ENCODE measurements at regions not wholly inside any gene's neighbourhood (a gene's known extent, or its start where the extent isn't known, plus 50 kb on each side); places are given as distances from the start of the nearest gene placed in this dataset.
"Not testable (repeated sequence)": the region's sequence is repeated elsewhere in the genome, so short reads cannot be mapped to it uniquely, and the experiment has no call there.

GRCh38 chr7:46932306-46932675 is 649.6 kb downstream of the TNS3 start:
- DNase-seq, result no peak

GRCh38 chr7:46930366-46930765 is 651.5 kb downstream of the TNS3 start:
- no peak for DNase-seq

GRCh38 chr7:46929359-46929758 is 652.6 kb downstream of the TNS3 start:
- no peak for DNase-seq

- DNase-seq, result no peak
These were observed 653.2 kb downstream of the TNS3 start for GRCh38 chr7:46928719-46929118.

- DNase-seq, result no peak
These were observed 654.6 kb downstream of the TNS3 start for GRCh38 chr7:46927131-46927810.

- DNase-seq, result no peak
These were observed 665.3 kb downstream of the TNS3 start for GRCh38 chr7:46916581-46916980.

GRCh38 chr7:46912692-46913091 is 669.2 kb downstream of the TNS3 start:
- DNase-seq, result no peak

- no peak for DNase-seq
These were observed 672.3 kb downstream of the TNS3 start for GRCh38 chr7:46909601-46910051.

GRCh38 chr7:46908770-46909169 is 673.1 kb downstream of the TNS3 start:
- no peak for DNase-seq

GRCh38 chr7:46904523-46904922 is 677.4 kb downstream of the TNS3 start:
- DNase-seq, result not testable (repeated sequence)

- no peak for DNase-seq
These were observed 679.4 kb downstream of the TNS3 start for GRCh38 chr7:46902463-46902862.

GRCh38 chr7:46900312-46901263 is 681.3 kb downstream of the TNS3 start:
- DNase-seq, result no peak

- no peak for DNase-seq
These were observed 684.5 kb downstream of the TNS3 start for GRCh38 chr7:46897381-46897780.

GRCh38 chr7:46886669-46887374 is 695.1 kb downstream of the TNS3 start:
- DNase-seq, result no peak

- DNase-seq, result no peak
These were observed 696.7 kb downstream of the TNS3 start for GRCh38 chr7:46885167-46885566.

GRCh38 chr7:46881507-46882127 is 700.3 kb downstream of the TNS3 start:
- DNase-seq, result no peak

- DNase-seq, result no peak
These were observed 701.3 kb downstream of the TNS3 start for GRCh38 chr7:46880508-46881196.

- DNase-seq, result no peak
These were observed 702.1 kb downstream of the TNS3 start for GRCh38 chr7:46879783-46880182.

GRCh38 chr7:46871516-46871915 is 710.4 kb downstream of the TNS3 start:
- no peak for DNase-seq

GRCh38 chr7:46864716-46865115 is 717.2 kb downstream of the TNS3 start:
- DNase-seq, result no peak

GRCh38 chr7:46859963-46860475 is 721.9 kb downstream of the TNS3 start:
- DNase-seq, result no peak

- no peak for DNase-seq
These were observed 726.1 kb downstream of the TNS3 start for GRCh38 chr7:46855851-46856250.

All from 8988T (cell line).